Peyer's patch (tissue), 4 donors: ENCODE measurements at regions not wholly inside any gene's neighbourhood (a gene's known extent, or its start where the extent isn't known, plus 50 kb on each side); places are given as distances from the start of the nearest gene placed in this dataset.

Source experiments
- POLR2A ChIP-seq, 2 donors: fragments of 450-650 bp; IDR thresholded peaks; one replicate each; pipeline ENCODE4 v1.5.1; 2017; ENCODE audit warnings: antibody characterized with exemption in 2 of 2, mild to moderate bottlenecking in 2 of 2, moderate library complexity in 2 of 2
- TF ChIP-seq, protein P1 (sequence below), 6 experiments: fragments of 450-650 bp in 4 of 6; fragments of 200-600 bp in 2 of 6; sonication (generic) in 1 of 6; IDR thresholded peaks; one replicate each; pipeline ENCODE4 v1.5.1; 2017 to 2019; ENCODE audit warnings: antibody characterized with exemption in 6 of 6, mild to moderate bottlenecking in 3 of 6, moderate library complexity in 1 of 6

- TF ChIP-seq, protein P1, sequence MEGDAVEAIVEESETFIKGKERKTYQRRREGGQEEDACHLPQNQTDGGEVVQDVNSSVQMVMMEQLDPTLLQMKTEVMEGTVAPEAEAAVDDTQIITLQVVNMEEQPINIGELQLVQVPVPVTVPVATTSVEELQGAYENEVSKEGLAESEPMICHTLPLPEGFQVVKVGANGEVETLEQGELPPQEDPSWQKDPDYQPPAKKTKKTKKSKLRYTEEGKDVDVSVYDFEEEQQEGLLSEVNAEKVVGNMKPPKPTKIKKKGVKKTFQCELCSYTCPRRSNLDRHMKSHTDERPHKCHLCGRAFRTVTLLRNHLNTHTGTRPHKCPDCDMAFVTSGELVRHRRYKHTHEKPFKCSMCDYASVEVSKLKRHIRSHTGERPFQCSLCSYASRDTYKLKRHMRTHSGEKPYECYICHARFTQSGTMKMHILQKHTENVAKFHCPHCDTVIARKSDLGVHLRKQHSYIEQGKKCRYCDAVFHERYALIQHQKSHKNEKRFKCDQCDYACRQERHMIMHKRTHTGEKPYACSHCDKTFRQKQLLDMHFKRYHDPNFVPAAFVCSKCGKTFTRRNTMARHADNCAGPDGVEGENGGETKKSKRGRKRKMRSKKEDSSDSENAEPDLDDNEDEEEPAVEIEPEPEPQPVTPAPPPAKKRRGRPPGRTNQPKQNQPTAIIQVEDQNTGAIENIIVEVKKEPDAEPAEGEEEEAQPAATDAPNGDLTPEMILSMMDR (IDR thresholded peaks at IDR 0.05) = no peak
- no peak for TF ChIP-seq POLR2A (IDR thresholded peaks at IDR 0.05)
Measured at GRCh38 chrX:53859890-53860289, 173.4 kb upstream of the HUWE1 start.
